ENCODE measurements at regions not wholly inside any gene's neighbourhood (a gene's known extent, or its start where the extent isn't known, plus 50 kb on each side); places are given as distances from the start of the nearest gene placed in this dataset.

- no peaks in the 10 kb centered on the region for H3K27me3 ChIP-seq (ENCODE audit: insufficient read depth, low read length)
- H3T11ph ChIP-seq (ENCODE audit: low read length): no peak overlapping the region
- no peaks in the 10 kb centered on the region for H3K79me2 ChIP-seq (ENCODE audit: insufficient read depth, low read length)
- H2AK5ac ChIP-seq (ENCODE audit: insufficient read length, low read length): no peak overlapping the region
- no peak overlapping the region for H4K8ac ChIP-seq (replicated peaks; ENCODE audit: insufficient read length, low read depth, low read length)
- H3K23me2 ChIP-seq (ENCODE audit: insufficient read length, low read depth, low read length, poor library complexity, severe bottlenecking): peaks cover 4% of the 10 kb centered on the region
- no peak overlapping the region for H3K4ac ChIP-seq (ENCODE audit: low read depth, low read length)
- no peak overlapping the region for H2BK20ac ChIP-seq (ENCODE audit: low read depth, low read length, poor library complexity, severe bottlenecking)
- no peak overlapping the region for H2BK120ac ChIP-seq (ENCODE audit: low read depth, low read length, poor library complexity, severe bottlenecking)
- H3K9me3 ChIP-seq (ENCODE audit: control insufficient read depth, low read depth, low read length): no peaks in the 10 kb centered on the region
- Mint-ChIP-seq H3K36me3 (ENCODE audit: insufficient read depth in 1 of 3, low read depth in 3 of 3) (peaks cover 0 to 1% (median 0%) of the 10 kb centered on the region in 3 experiments; a peak in 1 of 7 replicates), H3K4me3 (no peak overlapping the region), H3K27ac (no peak overlapping the region), H3K9me3 (no peaks in the 10 kb centered on the region), H3K4me1 (peaks cover 25 to 27% of the 10 kb centered on the region in 2 experiments), H3K27me3 (ENCODE audit: low read depth) (no peaks in the 10 kb centered on the region)
- no peaks in the 10 kb centered on the region for H3K79me1 ChIP-seq (ENCODE audit: insufficient read depth, low read depth, low read length, poor library complexity, severe bottlenecking)
- no peak overlapping the region for H3K23ac ChIP-seq (ENCODE audit: insufficient read length, low read depth, low read length)
- H4K20me1 ChIP-seq (ENCODE audit: control insufficient read depth, insufficient read depth, insufficient read length): no peaks in the 10 kb centered on the region
- DNase-seq: no peak
- H3K4me2 ChIP-seq (ENCODE audit: insufficient read depth, insufficient read length, low read length): no peak overlapping the region
- peaks cover 4% of the 10 kb centered on the region for H3K4me1 ChIP-seq (ENCODE audit: insufficient read depth, low read length)
- no peak overlapping the region for H3K9ac ChIP-seq (ENCODE audit: extremely low read depth, insufficient read length, low read length)
- H3K14ac ChIP-seq (ENCODE audit: insufficient read depth, low read length): no peak overlapping the region
- H3K18ac ChIP-seq (ENCODE audit: insufficient read length, low read depth, low read length): no peak overlapping the region
- TF ChIP-seq CTCF (conservative IDR thresholded peaks at IDR 0.05): no peak
- H4K5ac ChIP-seq (ENCODE audit: insufficient read length, low read depth, low read length): no peak overlapping the region
- H3K56ac ChIP-seq (ENCODE audit: insufficient read length, low read depth, low read length): no peak overlapping the region
- H2BK15ac ChIP-seq (ENCODE audit: low read depth, low read length): no peak overlapping the region
- no CpG with 5 or more reads among the region's 2 CpGs for WGBS (ENCODE audit: extremely low coverage, insufficient read length, low lambda C conversion rate)
- H3K27ac ChIP-seq (ENCODE audit: insufficient read length, low read depth, low read length): no peak overlapping the region
- no peak overlapping the region for H2AFZ ChIP-seq (ENCODE audit: low read length)
- H4K91ac ChIP-seq (ENCODE audit: insufficient read length, low read depth, low read length): no peak overlapping the region
- H2BK12ac ChIP-seq (ENCODE audit: insufficient read length, low read depth, low read length): no peak overlapping the region
- H2BK5ac ChIP-seq (ENCODE audit: insufficient read length, low read length): no peak overlapping the region
Observed at GRCh38 chr6:125423047-125423446, 121.3 kb upstream of the HDDC2 start.
